ENCODE measurements at regions not wholly inside any gene's neighbourhood (a gene's known extent, or its start where the extent isn't known, plus 50 kb on each side); places are given as distances from the start of the nearest gene placed in this dataset.

GRCh38 chr4:145388043-145388442 lies 93.6 kb upstream of the SMAD1 start:
- TF ChIP-seq, protein P1, sequence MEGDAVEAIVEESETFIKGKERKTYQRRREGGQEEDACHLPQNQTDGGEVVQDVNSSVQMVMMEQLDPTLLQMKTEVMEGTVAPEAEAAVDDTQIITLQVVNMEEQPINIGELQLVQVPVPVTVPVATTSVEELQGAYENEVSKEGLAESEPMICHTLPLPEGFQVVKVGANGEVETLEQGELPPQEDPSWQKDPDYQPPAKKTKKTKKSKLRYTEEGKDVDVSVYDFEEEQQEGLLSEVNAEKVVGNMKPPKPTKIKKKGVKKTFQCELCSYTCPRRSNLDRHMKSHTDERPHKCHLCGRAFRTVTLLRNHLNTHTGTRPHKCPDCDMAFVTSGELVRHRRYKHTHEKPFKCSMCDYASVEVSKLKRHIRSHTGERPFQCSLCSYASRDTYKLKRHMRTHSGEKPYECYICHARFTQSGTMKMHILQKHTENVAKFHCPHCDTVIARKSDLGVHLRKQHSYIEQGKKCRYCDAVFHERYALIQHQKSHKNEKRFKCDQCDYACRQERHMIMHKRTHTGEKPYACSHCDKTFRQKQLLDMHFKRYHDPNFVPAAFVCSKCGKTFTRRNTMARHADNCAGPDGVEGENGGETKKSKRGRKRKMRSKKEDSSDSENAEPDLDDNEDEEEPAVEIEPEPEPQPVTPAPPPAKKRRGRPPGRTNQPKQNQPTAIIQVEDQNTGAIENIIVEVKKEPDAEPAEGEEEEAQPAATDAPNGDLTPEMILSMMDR (IDR thresholded peaks at IDR 0.05) = no peak
- no peak for TF ChIP-seq POLR2A (IDR thresholded peaks at IDR 0.05)
